ELR (cell line): ENCODE measurements at regions not wholly inside any gene's neighbourhood (a gene's known extent, or its start where the extent isn't known, plus 50 kb on each side); places are given as distances from the start of the nearest gene placed in this dataset.

Source experiments
- DNase-seq: peaks from one replicate; pipeline ENCODE4 v3.0.0-alpha.2; 2015; ENCODE audit warnings: low read depth

DNA sequence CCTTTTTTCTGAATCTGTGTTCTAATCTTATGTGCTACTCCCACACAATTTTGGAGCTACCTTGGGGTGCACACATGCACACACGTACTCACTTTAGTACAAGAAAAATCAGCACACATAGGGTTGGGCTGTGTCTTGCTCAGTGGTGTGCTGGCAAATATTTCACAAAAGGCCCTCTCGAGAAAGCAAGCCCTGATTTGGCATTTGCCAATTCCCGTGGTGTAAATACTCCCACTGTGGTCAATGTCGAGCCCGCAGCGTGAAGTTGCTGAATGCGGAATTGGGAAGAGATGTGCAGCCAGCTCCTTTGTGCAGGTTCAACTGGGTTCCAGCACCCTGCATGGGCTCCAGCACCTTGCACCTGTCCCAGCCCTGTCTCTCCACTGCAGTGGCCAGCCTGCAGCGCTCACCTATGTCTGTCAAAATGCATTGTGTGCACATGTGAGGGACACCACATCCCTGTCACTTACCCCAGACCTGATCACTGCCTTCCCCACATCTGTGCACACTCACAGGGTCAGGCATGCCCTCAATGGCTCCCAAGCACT lies 78.4 kb upstream of the WNT4 start:
- DNase-seq: no peak

DNA sequence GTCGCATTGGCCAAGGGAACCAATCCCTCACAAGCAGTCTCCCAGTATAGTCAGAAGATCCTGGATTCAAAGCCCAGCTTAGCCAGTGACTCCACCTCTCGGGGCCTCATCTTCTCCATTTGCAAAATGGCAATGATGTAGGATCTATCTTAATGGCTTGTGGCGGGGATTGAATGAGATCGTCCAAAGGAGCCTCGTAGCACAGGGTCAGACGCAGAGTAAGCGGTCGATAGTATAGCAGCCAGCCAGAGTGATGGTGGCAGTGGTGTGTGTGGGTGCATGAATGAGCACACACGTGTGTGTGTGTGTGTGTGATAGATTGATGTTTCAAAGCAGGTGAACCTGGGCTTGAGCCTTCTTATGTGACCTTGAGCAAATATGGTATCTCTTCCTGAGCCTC lies 79.8 kb upstream of the WNT4 start:
- DNase-seq: no peak

- no peak for DNase-seq
Measured at GRCh38 chr1:22223176-22223575, 80.3 kb upstream of the WNT4 start.

DNA sequence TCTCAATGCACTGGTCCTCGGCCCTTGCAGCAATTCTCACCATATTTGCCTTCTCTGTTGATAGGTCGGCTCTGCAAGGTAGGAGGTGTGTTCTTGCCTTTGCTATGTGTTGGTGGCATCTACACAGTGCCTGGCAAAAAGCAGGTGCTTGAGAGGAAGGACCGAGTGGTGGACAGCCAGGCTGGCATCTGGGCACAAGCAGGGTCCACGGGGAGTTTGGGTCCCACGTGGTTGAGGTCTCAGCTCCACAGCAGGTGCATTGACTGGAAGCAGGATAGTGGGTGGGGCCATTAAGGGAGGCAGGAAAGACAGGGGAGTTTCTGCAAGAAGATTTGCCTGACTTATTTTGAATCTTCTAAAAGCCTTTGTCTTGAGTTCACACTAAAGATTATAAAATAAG lies 81.2 kb upstream of the WNT4 start:
- no peak for DNase-seq

DNA sequence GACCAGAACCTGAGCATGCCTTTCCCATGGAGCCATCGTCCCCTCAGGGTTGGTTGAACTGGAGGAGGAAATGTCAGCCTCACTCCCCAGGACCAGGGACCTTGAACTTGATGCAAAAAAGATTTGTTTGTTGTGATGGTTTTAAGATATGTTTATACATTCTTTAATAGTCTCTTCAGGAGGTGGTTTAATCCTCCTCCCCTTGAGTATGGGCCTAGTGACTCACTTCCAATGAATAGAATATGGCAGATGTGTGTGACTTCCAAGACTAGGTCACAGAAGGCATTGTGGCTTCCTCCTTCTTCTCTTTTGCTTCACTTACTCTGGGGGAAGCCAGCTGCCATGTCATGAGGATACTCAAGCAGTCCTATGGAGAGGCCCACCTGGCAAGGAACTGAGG lies 81.7 kb upstream of the WNT4 start:
- no peak for DNase-seq

- no peak for DNase-seq
Measured at GRCh38 chr1:22225858-22226589, 83.1 kb upstream of the WNT4 start.

DNA sequence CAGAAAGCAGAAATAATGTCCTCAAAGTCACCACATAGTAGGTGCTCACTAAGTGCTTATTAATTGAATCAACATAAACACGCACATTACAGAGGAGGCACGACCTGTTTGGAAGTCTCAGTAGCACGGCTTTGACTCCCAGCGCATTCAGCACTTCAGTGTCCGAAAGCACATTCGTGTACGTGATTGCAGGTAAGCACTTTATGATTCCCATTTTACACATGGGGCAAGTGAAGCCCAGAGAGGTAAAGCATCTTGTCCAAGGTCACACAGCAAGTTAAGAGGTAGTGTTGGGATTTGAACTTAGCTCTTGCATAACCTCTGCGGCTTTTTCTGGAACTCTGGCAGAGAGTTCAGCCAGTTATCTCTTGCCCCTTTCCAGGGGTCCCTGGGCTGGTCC lies 85.2 kb upstream of the WNT4 start:
- DNase-seq: no peak

- no peak for DNase-seq
Measured at GRCh38 chr1:22228505-22228911, 85.6 kb upstream of the WNT4 start.

DNA sequence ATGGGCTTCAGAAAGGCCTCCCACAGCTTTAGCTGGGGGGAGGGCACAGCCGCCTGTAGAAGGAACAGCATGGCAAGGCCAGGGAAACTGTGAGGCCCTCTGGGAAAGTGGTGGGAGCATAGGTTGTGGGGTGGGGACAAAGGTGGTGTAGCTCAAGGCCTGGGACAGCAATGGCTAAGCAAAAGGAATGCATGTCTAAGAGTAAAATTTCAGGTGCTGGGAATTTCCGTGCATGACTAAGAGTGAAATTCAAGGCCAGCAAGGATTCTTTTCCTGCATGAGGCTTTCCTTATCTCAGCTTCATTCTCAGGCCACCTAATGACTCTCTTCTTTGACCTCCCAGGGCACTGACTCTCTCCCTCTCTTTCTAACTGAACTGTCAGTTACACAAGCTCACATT lies 86.5 kb upstream of the WNT4 start:
- peak; percentile 59 for DNase-seq

- DNase-seq: no peak
Measured at GRCh38 chr1:22231068-22231593, 88.2 kb upstream of the WNT4 start.

DNA sequence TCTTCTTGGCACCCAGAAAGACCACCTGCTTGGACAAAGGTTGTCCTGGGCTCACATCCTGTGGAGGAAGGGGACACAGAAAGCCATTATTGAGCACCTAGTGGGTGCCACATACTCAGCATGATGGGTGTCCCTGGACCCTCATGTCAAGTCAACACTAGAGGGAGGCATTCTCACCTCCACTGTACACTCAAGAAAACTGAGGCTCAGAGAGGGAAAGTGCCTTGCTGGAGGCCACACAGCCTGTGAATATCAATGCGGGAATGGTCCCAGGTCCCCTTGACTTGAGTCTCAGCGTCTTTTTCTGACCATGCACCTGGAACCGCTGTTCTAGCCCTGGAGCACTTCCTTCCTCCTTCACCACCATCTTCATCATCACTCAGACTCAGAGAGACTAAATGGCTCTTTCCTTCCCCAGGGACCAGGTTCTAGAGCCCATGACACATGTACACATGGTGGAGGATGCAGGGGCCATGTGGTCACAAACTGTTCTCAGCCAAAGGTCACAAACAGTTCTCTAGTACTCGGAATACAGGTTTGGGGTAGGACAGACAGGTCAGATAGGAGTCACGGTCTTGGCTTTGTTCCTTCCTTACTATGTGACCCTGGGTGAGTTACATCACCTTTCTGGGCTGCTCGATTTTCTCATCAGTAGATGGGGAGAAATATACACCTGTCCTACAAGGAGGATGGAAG lies 89.2 kb upstream of the WNT4 start:
- DNase-seq: no peak

- DNase-seq: no peak
Measured at GRCh38 chr1:22233222-22233621, 90.3 kb upstream of the WNT4 start.

- DNase-seq: no peak
Measured at GRCh38 chr1:22234476-22235030, 91.7 kb upstream of the WNT4 start.

GRCh38 chr1:22236166-22236565 lies 93.3 kb upstream of the WNT4 start:
- DNase-seq: no peak

DNA sequence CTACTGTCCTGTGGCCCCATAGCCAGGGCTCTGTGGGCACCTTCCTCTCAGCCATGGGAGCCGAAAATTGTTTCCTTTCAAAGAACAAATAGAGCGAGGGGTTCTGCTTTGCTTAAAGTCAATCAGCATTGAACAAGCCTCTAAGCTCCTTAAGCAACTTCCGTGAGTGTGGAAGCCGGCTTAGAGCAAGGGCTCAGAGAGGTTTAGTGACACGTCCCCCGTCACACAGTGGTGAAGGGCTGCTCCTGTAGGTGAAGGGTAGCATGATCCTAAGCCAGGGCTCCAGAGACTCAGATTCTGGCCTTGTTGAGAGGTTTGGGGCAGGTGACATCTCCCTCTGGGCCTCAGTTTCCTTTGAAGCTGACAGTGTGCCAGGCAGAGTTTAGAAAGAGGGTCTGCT lies 94.0 kb upstream of the WNT4 start:
- no peak for DNase-seq

- no peak for DNase-seq
Measured at GRCh38 chr1:22237433-22238093, 94.7 kb upstream of the WNT4 start.

DNA sequence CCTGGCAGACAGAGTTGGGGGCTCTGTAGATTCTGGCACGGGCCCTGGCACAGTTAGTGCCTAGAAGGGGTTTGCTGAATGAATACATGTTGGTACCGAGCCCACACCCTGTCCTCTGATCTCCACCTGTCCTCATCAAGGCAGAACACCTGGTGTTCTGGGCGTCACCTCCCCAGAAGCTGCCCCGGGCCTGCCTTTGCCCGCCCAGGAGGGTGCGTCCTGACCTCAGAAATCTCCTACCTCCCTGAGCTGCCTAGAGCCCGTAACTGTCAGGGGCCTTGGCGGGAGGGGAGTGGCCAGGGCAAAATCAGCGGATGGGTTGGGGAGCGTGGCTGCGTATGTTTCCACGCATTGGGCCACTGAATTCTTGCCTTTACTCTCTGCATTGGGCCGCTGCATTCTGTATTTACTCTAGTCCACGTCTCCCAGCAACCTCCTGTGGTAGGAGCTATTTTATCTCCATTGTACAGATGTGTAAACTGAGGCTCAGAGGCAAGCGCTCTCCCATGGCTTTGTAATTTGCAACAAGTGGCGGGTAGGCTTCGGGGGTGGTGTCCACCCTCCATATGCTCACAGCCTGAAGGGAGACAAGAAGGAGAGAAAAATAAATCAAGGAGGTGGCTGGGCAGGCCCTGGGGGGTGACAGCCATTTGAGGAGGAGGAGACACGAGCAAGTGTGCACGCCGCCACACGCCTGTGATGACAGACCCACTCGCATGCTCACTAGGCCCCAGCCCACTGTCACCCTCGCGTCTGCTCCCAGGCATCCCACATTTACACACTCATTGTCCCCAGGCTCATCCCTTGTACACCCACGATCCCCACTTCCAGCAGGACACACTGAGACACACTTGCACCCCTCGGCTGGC lies 95.7 kb upstream of the WNT4 start:
- no peak for DNase-seq

- DNase-seq: no peak
Measured at GRCh38 chr1:22239378-22239777, 96.5 kb upstream of the WNT4 start.

DNA sequence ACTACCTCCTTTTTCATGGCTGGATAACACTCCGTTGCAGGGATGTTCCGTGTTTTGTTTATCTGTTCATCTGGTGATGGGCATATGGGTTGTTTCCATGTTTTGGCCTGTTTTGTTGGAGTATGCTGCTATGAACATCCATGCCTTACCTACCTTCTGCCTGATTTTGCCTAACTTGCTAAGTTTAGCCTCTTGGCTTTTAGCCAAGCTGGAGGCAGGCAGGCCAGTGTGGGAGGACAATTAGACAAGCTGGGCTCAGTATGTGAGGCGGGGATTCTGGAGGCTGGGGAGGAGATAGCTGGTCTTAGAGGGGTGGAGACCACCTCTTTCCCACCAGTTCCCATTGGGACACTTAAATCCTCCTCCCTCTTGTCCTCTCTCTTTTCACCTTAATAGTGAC lies 98.4 kb upstream of the WNT4 start:
- DNase-seq: no peak

DNA sequence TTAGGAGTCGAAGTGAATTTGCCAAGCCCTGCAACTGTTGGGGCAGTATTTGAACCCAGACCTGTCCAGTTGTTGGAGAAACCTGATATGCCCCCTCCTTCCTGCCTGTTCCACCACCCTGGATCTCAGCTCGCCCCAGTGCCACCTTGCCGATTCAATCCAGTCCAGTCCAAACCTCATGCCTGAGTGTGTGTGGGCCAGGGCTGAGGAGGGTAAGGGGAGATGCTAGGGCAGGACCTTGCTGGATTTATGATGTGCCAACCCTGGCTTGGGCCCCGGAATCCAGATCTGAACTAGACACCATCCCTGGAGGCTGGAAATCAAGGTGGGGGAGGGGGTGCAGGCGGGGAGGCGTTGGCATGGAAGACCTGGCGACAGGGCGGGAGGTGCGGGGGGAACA lies 98.9 kb upstream of the WNT4 start:
- DNase-seq: no peak

GRCh38 chr1:22245100-22245650 lies 102.3 kb upstream of the WNT4 start:
- DNase-seq: no peak
